ENCODE measurements at regions not wholly inside any gene's neighbourhood (a gene's known extent, or its start where the extent isn't known, plus 50 kb on each side); places are given as distances from the start of the nearest gene placed in this dataset.

DNA sequence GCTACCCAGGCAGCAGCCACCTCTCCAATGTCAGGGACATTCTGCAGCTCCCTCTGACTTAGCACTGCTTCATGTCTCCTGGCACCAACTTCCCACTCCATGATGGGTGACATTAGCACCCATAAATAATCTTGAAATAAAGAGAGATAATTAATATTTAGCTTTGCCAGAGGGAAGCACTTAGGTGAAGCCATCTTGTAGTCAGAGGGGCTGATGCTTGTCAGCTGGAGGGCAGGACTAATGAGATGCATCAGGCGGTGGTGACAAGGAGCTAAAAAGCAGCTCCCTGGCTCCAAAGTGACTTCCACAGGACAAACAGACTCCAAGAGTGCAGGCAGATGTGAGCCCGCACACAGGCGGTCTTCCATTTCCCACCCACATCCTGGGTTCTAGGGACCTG, 153.0 kb upstream of the ID2 start:
- DNase-seq (ENCODE audit: extremely low read depth in 1 of 11, low read depth in 9 of 11, low spot score in 4 of 11) = no peak

- no peak for DNase-seq (ENCODE audit: extremely low read depth in 1 of 11, low read depth in 9 of 11, low spot score in 4 of 11)
These were observed 152.1 kb upstream of the ID2 start for GRCh38 chr2:8529706-8530277.

GRCh38 chr2:8531481-8531880, 150.4 kb upstream of the ID2 start:
- DNase-seq (ENCODE audit: extremely low read depth in 1 of 11, low read depth in 9 of 11, low spot score in 4 of 11) = no peak

DNA sequence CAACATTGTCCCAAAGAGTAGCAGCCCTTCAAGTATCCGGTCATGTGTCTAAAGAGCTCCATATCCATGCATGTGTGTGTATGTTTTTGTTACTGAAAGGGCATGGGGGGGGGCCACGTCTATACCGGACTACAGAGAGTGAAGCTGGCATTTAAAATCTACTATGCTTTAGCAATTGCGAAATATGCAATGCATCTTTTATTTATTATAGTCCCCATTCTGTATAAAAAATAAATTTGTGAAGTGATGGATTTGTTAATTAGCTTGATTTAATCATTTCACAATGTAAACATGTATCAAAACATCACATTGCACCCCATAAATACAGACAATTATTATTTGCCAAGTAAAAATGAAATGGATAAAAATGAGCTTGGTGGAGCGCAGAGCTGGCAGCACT, 149.4 kb upstream of the ID2 start:
- DNase-seq (ENCODE audit: extremely low read depth in 1 of 11, low read depth in 9 of 11, low spot score in 4 of 11) = no peak

GRCh38 chr2:8533923-8534322, 147.9 kb upstream of the ID2 start:
- DNase-seq (ENCODE audit: extremely low read depth in 1 of 11, low read depth in 9 of 11, low spot score in 4 of 11) = no peak

GRCh38 chr2:8534386-8534728, 147.5 kb upstream of the ID2 start:
- no peak for DNase-seq (ENCODE audit: extremely low read depth in 1 of 11, low read depth in 9 of 11, low spot score in 4 of 11)

GRCh38 chr2:8534729-8535468, 147.0 kb upstream of the ID2 start:
- no peak for DNase-seq (ENCODE audit: extremely low read depth in 1 of 11, low read depth in 9 of 11, low spot score in 4 of 11)

DNA sequence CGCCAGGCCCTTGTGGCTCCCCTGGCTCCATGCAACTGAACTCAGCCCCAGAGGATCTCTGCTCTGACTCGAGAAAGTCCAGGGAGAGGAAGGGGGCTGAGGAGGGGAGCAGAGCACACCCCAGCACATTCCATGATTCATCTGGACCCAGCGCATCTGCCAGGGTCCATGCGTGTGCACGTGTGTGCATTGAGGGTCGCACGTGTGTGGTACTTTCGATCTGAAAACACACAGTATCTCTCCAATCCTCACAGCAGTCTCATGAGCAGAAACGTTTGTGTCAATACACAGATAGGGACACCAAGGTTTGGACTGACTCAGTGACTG, 146.4 kb upstream of the ID2 start:
- DNase-seq (ENCODE audit: extremely low read depth in 1 of 11, low read depth in 9 of 11, low spot score in 4 of 11) = no peak

- no peak for DNase-seq (ENCODE audit: extremely low read depth in 1 of 11, low read depth in 9 of 11, low spot score in 4 of 11)
These were observed 145.8 kb upstream of the ID2 start for GRCh38 chr2:8535821-8536685.

GRCh38 chr2:8536686-8537561, 144.9 kb upstream of the ID2 start:
- no peak for DNase-seq (ENCODE audit: extremely low read depth in 1 of 11, low read depth in 9 of 11, low spot score in 4 of 11)

- no peak for DNase-seq (ENCODE audit: extremely low read depth in 1 of 11, low read depth in 9 of 11, low spot score in 4 of 11)
These were observed 144.2 kb upstream of the ID2 start for GRCh38 chr2:8537562-8538155.

- DNase-seq (ENCODE audit: extremely low read depth in 1 of 11, low read depth in 9 of 11, low spot score in 4 of 11) = no peak
These were observed 143.3 kb upstream of the ID2 start for GRCh38 chr2:8538531-8538930.

GRCh38 chr2:8538931-8539621, 142.8 kb upstream of the ID2 start:
- no peak for DNase-seq (ENCODE audit: extremely low read depth in 1 of 11, low read depth in 9 of 11, low spot score in 4 of 11)

GRCh38 chr2:8539743-8540551, 141.9 kb upstream of the ID2 start:
- DNase-seq (ENCODE audit: extremely low read depth in 1 of 11, low read depth in 9 of 11, low spot score in 4 of 11) = peak in 8 of 11 donors; percentile 53 to 85 (median 72)

GRCh38 chr2:8540552-8541055, 141.3 kb upstream of the ID2 start:
- no peak for DNase-seq (ENCODE audit: extremely low read depth in 1 of 11, low read depth in 9 of 11, low spot score in 4 of 11)

DNA sequence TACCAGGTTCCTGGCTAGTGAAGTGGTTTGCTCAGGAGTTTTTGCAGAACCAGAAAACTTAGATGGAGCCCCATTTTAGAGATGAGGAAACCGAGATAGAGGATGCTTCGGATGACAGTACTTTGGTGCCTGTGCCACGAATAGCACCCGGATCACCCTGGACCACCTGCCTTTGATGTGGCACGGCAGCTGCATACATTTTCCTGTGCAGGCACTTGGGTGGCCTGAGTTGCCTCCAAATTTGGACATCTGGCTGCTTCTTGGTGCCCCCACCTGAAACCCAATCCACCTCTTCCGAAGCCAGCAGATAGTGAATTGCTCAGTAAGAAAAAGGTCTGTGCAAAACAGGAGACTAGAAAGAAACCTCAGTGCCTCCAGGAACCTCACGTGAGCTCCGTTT, 140.6 kb upstream of the ID2 start:
- DNase-seq (ENCODE audit: extremely low read depth in 1 of 11, low read depth in 9 of 11, low spot score in 4 of 11) = no peak

DNA sequence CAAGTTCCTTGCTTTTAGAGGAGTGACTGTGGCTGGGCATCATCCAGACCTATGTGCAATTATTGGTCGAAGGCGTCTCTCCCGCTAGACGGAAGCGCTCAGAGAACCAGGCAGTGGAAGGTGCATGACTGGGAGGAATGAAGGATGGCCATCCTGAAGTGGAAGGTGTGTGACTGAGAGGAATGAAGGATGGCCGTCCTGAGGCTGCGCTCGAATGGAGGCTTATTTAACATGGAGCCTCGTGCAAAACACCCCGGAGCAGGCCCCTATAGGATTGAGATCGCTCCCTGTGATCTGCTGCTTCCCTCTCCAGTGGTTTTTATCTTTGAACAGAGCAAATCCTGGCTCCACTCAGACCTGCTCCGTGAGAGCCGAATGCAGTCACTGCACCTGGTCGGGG, 140.2 kb upstream of the ID2 start:
- DNase-seq (ENCODE audit: extremely low read depth in 1 of 11, low read depth in 9 of 11, low spot score in 4 of 11) = no peak

All from renal cortex interstitium (tissue), 11 donors.